Activated naive CD4-positive, alpha-beta T cell treated with anti-CD3 and anti-CD28 coated beads, Interleukin-2, amount 50 U/mL, for 72 hours (primary cell): ENCODE measurements at regions not wholly inside any gene's neighbourhood (a gene's known extent, or its start where the extent isn't known, plus 50 kb on each side); places are given as distances from the start of the nearest gene placed in this dataset.

Source experiments
- ATAC-seq, 2 donors: fragments of 150-1000 bp; cut with Tn5 transposase; 2 replicates each; pipeline ENCODE4 v1.10.0; 2021; ENCODE audit warnings: mild to moderate bottlenecking in 2 of 2, moderate library complexity in 2 of 2
- DNase-seq, 2 donors: peaks; one replicate each; pipeline ENCODE4 v3.0.0; 2021 to 2022; ENCODE audit warnings: low spot score in 2 of 2
- H3K27ac Mint-ChIP-seq, 2 donors: one replicate each; pipeline ENCODE4 v1.8.0; 2022; ENCODE audit warnings: mild to moderate bottlenecking in 2 of 2, mixed read lengths in 2 of 2
- H3K36me3 Mint-ChIP-seq, 2 donors: one replicate each; pipeline ENCODE4 v1.8.0; 2022; ENCODE audit warnings: mixed read lengths in 2 of 2
- H3K9me3 Mint-ChIP-seq, 2 donors: one replicate each; pipeline ENCODE4 v1.8.0; 2022; ENCODE audit warnings: mixed read lengths in 2 of 2

DNA sequence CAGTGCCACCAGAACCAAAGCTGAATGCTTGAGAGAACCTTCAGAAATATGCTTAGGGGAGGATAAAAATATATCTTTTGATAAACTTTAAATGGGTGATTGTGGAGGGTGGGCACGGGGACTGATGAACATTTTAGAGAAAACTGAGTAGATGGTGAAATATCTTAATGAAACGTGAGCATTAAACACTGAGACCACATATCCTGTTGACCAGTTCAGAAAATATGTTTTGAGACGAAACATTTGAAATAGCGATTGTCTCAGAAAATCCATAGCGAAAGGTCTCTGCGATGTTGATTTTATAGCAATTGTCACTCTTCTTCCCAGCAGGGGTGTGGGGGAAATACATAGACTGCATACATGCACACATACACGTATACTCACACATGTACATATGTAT lies 231.0 kb downstream of the ESM1 start:
- H3K9me3 Mint-ChIP-seq, result peaks cover 0 to 11% of the 10 kb centered on the region in 2 donors
- DNase-seq, result no peak
- peaks cover 0 to 11% of the 10 kb centered on the region in 2 donors for H3K36me3 Mint-ChIP-seq
- no peak for ATAC-seq
- no peak overlapping the region for H3K27ac Mint-ChIP-seq

DNA sequence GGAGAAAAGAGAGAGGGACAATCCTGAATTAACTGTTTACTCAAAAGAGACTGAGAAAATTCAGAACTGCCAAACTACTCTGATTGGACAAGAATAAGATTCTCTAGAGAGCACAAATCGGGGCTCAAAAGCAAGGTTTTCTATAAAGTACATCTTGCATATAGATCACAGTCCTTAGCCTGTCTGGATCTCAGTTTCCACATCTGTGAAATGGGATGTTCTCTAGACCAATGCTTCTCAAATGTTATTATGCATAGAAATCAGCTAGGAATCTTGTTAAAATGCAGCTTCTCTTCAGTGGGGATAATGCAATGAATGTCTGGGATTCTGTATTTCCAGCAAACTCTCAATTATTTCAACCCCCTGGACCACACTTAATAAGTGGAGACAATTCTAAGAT lies 231.6 kb downstream of the ESM1 start:
- ATAC-seq, result no peak
- Mint-ChIP-seq H3K36me3 (peaks cover 0 to 11% of the 10 kb centered on the region in 2 donors), H3K9me3 (peaks cover 0 to 11% of the 10 kb centered on the region in 2 donors), H3K27ac (no peak overlapping the region)
- DNase-seq, result no peak

DNA sequence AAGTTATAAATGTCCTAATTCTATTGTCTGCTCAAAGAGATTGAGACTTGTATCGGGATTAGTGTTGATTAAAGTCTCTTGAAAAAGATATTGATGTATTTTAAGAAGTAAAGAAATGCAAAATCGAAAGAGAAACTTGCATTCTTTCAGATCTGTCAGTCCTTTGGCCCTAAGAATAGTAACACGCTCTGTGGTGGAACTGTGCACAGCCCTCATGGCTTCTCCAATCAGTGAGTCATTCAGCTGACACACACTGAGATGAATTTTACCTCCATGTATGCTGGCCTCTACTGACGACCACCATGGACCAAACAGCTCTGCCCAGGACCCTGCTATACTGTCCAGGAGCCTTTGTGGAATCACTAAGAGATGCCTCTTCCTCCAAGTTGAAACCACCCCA lies 232.4 kb downstream of the ESM1 start:
- peaks cover 0 to 11% of the 10 kb centered on the region in 2 donors for H3K9me3 Mint-ChIP-seq
- H3K36me3 Mint-ChIP-seq, result peaks cover 0 to 11% of the 10 kb centered on the region in 2 donors
- DNase-seq, result no peak
- no peak overlapping the region for H3K27ac Mint-ChIP-seq
- peak in 1 of 2 donors; percentile 66 for ATAC-seq

DNA sequence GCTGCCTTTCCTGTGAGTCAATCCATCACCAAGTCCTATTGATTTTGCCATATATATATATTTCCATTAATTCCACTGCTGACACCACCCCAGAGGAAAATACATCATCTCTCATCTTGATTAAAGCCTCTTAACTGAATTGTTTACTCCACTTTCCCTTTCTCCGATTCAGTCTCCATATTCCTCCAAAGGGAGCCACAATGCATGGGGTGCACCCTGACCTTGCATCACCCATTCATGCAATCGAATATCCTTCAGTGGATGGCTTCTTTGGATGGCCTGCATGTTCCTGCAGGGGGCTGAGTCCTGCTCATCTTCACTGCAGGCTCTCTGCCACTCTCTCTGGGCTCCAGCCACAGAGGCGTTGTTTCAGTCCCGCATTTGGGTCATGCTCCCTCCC lies 231.0 kb downstream of the SNX18 start:
- ATAC-seq (no peak), DNase-seq (no peak)
- peaks cover 0 to 4% of the 10 kb centered on the region in 2 donors for H3K36me3 Mint-ChIP-seq
- H3K9me3 Mint-ChIP-seq, result no peaks in the 10 kb centered on the region
- no peak overlapping the region for H3K27ac Mint-ChIP-seq

DNA sequence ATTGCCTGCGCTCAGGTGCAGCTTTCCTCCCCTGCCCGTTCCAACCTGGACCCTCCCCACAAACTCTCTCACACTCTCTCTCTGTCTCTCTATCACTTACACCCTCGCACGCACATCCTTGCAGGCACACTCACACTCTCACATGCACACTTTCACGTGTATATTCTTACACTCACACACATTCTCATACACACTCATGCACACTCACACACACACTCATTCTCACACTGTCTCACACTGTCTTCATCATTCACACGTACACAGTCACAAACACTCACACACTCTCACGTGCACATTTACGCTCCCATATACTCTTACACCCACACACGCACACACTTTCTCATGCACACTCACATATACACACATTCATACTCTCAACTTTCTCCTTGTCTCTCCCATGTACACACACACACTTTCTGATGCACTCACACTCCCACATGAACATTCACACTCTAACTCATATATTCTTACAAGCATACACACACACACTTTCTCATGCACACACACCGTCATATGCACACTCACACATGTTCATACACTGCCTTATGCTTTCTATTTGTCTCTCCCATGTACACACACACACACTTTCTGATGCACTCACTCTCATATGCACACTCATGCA lies 229.3 kb downstream of the SNX18 start:
- Mint-ChIP-seq H3K9me3 (no peaks in the 10 kb centered on the region), H3K36me3 (peaks cover 0 to 4% of the 10 kb centered on the region in 2 donors), H3K27ac (no peak overlapping the region)
- ATAC-seq, result no peak
- no peak for DNase-seq

DNA sequence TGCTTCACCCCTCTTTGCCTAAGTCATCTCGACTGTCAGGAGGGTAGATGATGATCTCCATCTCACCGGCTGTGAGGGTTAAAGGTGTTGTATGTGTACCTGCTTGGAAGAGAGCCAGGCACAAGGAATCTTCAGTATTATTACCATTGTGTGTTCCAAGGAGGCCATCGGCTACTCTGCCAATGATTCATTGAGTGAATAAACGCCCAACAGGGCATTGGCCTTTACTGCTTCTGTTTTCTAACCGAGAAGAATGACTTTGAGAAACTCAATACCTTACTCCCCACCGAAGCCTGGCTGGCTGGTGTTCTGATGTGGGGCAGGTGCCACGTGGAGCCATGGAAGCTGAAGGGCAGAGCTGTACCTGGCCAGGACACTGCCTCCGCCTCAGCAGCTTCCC lies 228.8 kb downstream of the SNX18 start:
- ATAC-seq (no peak), DNase-seq (no peak)
- no peak overlapping the region for H3K27ac Mint-ChIP-seq
- no peaks in the 10 kb centered on the region for H3K9me3 Mint-ChIP-seq
- peaks cover 0 to 4% of the 10 kb centered on the region in 2 donors for H3K36me3 Mint-ChIP-seq

DNA sequence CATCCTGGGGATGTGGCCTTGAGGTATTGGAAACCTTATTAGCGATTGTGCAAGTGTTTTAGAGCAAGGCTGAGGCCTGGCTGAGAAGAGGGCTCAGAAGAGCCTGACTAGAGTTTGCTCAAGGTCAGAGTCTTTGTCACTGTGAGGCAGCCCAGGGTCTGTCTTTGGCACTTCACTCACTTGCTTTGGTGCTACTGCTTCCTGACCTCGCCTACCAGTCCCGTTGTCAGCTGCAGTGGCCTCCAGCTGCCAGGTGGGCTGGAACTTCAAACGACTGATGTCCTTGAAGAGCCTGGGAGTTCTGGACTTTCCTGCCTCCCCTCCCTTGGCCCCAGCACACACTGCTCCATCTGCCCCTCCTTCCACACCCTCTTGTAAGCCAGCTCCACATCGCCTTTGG lies 228.0 kb downstream of the SNX18 start:
- peak overlapping the region in 1 of 2 donors; percentile 25 for H3K27ac Mint-ChIP-seq
- DNase-seq (no peak), ATAC-seq (no peak)
- H3K36me3 Mint-ChIP-seq, result peaks cover 0 to 4% of the 10 kb centered on the region in 2 donors
- no peaks in the 10 kb centered on the region for H3K9me3 Mint-ChIP-seq

DNA sequence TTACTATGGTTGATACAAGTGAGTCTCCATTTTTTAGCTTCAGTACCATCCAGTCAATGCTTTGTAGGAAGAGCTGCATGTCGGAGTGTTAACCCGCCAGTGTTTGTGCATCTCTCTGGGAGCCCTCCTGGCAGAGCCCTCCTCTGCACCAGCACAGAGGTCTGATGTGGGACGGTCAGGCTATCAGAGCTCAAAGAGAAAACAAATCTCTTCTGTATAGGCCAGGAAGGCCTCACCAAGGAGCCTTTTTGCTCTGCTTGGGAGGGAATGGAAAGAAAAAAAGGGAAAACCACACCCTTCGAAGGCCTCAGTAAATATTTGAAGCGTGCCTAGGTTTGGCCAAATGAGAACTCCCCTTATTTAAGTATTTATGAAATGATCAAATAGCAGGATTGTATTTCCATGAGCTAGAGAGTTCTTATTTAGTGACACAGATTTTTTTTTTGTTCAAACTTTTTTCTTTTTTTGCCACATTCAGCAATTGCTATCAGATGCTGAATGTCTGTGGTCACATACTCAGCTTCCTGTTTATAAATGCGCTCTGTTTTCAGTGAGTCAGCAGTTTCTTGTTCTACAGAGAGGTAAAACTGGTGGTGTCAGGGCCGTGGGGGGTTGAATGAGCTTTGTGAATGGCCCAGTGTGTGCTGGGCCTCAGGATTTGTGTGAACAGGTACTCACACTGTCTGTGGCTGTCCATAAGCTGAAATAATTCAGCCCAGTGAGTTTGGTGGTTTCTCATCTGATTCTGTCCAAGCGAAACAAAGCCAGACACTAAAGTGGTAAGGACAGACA lies 226.6 kb downstream of the SNX18 start:
- Mint-ChIP-seq H3K27ac (peak overlapping the region; percentile 48 to 72), H3K9me3 (no peaks in the 10 kb centered on the region), H3K36me3 (peaks cover 0 to 4% of the 10 kb centered on the region in 2 donors)
- DNase-seq, result peak in 1 of 2 donors; percentile 15
- ATAC-seq, result peak; percentile 47 to 82

DNA sequence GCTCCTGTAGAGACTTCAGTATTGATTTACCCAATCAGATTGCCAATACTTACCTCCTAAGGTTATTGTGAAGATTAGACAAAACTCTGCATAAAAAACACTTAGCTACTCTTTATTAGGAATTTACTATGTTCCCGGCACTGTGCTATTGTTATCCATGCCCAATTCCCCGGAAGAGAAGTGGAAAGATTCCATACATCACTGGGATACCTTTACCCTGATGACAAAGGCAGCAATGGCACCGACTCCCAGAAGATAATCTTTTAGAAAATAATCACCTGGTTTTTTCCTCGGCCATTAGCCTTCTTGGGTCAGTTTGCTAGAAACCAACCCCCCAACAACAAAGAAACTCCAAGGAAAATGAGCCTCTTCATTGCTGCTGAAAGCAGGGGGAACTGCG lies 226.0 kb downstream of the SNX18 start:
- peak overlapping the region in 1 of 2 donors; percentile 72 for H3K27ac Mint-ChIP-seq
- no peaks in the 10 kb centered on the region for H3K9me3 Mint-ChIP-seq
- no peak for DNase-seq
- no peak for ATAC-seq
- H3K36me3 Mint-ChIP-seq, result peaks cover 0 to 4% of the 10 kb centered on the region in 2 donors

DNA sequence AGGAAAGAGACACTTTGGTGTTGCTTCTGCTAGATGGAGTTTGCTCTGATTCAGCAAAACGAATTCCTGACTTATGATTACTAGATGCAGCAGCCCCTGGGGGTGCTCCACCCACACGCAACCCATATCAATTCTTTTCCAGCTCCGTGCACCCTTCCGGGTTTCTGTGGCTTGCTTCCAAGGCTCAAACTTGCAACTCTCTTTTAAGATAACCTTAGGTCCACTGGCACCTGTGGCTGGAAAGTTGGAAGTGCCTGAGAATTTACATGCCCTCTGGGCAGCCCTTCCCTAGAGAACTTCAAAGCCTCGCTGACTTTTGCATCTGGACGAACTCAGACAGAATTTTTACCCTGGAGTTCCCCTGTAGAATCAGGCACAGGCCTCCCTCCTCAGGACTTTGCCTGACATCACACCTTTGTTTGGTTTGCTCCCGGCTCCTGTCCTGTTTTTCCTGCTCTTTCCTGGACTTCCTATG lies 224.9 kb downstream of the SNX18 start:
- DNase-seq, result no peak
- Mint-ChIP-seq H3K36me3 (peaks cover 0 to 4% of the 10 kb centered on the region in 2 donors), H3K9me3 (no peaks in the 10 kb centered on the region), H3K27ac (no peak overlapping the region)
- no peak for ATAC-seq

DNA sequence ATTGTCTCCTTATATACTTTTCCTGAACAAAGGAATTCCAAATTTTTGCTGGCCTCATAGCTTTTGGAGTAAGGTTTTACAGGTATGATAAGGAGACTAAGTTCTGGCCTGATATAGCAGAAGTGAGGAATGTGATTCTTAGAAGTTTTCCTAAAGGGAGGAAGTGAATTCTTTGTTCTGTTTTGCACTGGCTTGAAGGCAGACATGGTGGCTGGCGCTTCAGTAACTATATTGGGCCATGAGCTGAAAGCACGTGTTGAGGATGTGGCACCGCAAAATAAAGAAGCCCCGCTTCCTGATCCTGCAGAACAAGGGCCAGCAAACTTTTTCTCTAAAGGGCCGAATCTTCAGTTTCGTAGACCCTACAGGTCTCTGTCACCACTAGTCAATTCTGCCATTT lies 224.2 kb downstream of the SNX18 start:
- H3K9me3 Mint-ChIP-seq, result no peaks in the 10 kb centered on the region
- ATAC-seq, result no peak
- H3K27ac Mint-ChIP-seq, result no peak overlapping the region
- no peak for DNase-seq
- peaks cover 0 to 4% of the 10 kb centered on the region in 2 donors for H3K36me3 Mint-ChIP-seq

DNA sequence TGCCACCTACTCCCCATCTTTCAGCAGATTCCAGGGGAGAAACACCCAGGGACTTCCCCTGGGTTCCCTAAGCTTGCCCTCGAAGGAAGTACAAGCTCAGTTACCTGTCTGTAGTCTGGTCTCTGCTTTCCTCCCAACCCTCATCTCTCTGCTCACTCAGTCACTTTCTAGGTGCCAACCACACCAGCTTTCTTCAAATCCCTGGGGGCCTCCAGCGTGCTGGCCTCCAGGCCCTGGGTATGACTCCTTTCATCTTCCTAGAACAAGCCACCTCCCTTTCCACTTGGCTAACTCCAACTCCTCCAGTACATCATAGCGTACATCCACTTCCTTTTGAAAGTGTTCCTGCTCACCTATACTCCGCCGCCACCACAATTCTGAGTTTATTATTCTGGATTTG lies 222.6 kb downstream of the SNX18 start:
- H3K9me3 Mint-ChIP-seq, result no peaks in the 10 kb centered on the region
- H3K27ac Mint-ChIP-seq, result no peak overlapping the region
- no peak for DNase-seq
- no peak for ATAC-seq
- H3K36me3 Mint-ChIP-seq, result peaks cover 0 to 4% of the 10 kb centered on the region in 2 donors

DNA sequence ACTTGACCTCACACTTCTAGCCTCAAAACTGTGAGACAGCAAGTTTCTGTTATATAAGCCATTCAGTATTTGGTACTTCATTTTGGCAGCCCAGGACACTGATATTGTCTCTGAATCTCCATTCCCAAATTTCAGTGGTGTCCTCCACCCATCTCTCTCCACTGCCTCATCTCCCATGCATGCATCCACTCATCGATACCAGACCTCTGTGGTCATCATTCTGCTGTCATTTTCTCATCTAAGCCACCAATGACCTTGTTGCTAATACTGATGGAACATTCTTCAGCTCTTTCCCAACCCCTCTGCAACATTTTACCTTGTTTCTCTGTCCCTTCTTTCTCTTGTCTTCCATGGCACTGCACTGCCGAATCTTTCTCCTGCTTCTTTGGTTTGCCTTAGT lies 221.8 kb downstream of the SNX18 start:
- Mint-ChIP-seq H3K36me3 (peaks cover 0 to under 1% of the 10 kb centered on the region in 2 donors), H3K27ac (no peak overlapping the region), H3K9me3 (no peaks in the 10 kb centered on the region)
- DNase-seq, result no peak
- no peak for ATAC-seq

DNA sequence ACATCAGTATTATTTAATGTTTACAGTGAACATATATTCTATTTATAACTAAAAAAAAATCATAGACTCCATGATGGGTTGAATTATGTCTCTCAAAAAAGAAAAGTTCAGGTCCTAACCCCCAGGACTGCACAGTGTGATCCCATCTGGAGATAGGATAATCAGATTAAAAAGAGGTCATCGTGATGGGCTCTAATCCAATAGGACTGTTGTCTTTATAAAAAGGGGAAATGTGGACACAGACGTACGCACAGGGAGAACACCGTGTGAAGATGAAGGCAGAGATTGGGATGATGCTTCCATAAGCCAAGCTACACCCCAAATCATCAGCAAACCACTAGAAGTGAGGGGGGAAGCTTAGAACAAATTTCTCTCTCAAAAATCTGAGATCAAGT lies 221.4 kb downstream of the SNX18 start:
- H3K27ac Mint-ChIP-seq, result peak overlapping the region in 1 of 2 donors; percentile 1
- no peak for DNase-seq
- no peaks in the 10 kb centered on the region for H3K9me3 Mint-ChIP-seq
- no peaks in the 10 kb centered on the region for H3K36me3 Mint-ChIP-seq
- ATAC-seq, result no peak

DNA sequence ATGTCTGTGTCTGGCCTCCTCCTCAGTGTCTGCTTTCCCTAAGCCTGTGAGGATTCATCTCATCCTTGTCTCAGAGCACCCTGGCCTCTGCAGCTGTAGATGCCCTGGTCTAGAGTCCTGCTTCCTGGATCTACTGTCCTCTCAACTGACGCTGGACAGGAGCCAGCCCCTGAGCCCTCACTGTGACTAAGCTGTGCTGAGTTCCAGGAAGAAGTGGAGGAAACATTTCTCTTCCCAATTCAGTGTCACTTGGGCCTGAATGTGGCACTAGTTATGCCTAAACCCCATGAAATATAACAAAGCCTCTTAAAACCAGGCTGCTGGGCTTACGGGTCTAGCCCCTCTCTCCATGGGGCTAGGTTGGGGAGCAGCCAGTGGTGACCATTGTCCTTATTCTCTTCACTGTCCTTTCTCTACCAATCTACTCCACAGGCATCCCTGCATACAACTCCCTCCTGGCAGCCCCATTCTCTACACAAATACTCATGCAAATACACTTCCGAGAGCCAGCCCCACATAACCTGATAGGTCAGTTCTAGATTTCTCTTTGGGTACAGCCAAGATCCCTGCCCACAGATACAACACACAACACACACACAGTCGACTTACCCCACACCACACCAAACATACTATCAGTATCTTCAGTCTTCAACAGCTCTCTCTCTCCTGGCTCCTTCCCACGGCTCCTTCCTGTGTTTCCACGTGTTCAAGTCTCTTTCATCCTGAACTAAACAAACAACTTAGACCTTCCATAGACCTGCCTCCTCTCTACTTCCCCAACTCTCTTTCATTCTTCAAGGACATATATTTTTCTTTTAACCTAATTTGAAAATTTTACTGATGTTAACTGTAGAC lies 220.8 kb downstream of the SNX18 start:
- DNase-seq (no peak), ATAC-seq (no peak)
- Mint-ChIP-seq H3K27ac (peak overlapping the region in 1 of 2 donors; percentile 1), H3K9me3 (peaks cover 0 to 2% of the 10 kb centered on the region in 2 donors), H3K36me3 (no peaks in the 10 kb centered on the region)

DNA sequence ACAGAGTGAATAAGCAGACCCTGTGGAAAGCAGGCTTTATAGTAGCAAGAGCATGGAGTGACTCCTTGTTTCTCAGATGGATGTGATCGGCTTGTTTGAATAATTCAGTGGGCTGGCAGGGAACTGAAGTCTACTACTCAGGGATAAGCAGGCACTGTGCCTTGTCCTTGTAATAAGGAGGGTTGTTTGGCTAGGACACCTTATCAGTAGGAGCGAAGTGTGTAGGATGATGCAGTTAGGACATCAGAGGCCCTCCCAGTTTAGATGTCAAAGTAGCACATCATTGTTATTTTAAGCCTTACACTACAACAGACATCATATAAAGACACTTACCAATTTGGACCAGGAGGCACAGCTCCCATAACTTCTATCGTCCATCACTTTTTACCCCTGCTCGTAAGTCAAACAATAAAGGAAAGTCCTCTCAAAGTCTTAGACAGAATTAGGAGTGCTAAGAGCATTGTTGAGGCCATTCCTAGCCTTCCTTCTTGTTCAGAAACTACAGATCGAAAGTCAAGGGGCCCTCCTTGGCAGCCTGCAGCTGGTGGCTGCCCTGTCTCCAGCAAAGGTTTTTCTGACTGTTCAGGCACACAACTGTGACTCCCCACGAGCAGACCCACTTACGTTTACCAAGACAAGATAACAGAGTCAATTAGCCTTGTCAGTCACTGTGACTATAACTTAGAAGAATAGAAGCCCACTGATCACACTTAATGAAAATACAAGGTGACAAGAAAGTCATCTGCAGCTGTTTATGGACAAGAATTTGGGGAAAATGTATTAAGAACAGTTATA lies 218.6 kb downstream of the SNX18 start:
- no peak overlapping the region for H3K27ac Mint-ChIP-seq
- peaks cover 0 to 4% of the 10 kb centered on the region in 2 donors for H3K9me3 Mint-ChIP-seq
- H3K36me3 Mint-ChIP-seq, result no peaks in the 10 kb centered on the region
- DNase-seq (no peak), ATAC-seq (no peak)
